GM18517 (cell line): ENCODE measurements at regions not wholly inside any gene's neighbourhood (a gene's known extent, or its start where the extent isn't known, plus 50 kb on each side); places are given as distances from the start of the nearest gene placed in this dataset.

Experiments
- ATAC-seq: cut with Tn5 transposase; IDR thresholded peaks from one replicate; pipeline ENCODE4 v1.9.1; 2021; ENCODE audit warnings: mild to moderate bottlenecking, moderate library complexity; ENCODE audit not compliant: unreplicated experiment

DNA sequence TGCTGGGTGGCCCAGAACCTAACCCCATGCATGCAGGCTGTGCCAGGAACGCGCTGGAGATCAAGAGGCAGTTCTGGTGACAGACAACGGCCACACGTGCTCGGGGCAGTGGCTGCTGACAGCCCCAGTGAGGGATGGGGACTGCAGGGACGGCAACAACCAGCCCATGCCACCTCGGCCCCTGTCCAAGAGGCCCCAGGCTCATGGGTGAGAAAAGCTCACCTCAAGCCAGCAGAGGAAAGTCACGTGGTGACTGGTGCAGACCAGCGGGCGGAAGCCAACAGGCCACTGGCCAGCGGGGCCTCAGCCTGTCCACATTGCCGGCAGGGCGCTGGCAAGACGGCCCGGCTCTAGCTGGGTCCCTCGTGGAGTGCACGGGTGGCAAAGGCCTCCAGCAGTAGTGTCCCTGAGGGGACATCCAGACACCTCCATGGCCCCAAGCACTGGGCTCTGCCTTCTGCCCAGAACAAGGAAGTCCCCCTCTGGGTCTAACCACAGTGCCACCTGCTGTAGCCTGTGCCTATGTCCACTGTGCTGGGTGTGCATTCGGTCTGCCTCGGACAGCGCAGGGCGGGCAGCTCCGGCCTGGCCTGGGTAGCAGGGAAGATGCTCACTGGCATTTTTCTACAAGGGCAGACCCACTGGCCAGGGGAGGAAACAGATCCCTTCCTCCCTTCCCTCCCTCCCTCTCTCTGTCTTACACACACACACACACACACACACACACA lies 134.1 kb downstream of the NCOR2 start:
- no peak for ATAC-seq

DNA sequence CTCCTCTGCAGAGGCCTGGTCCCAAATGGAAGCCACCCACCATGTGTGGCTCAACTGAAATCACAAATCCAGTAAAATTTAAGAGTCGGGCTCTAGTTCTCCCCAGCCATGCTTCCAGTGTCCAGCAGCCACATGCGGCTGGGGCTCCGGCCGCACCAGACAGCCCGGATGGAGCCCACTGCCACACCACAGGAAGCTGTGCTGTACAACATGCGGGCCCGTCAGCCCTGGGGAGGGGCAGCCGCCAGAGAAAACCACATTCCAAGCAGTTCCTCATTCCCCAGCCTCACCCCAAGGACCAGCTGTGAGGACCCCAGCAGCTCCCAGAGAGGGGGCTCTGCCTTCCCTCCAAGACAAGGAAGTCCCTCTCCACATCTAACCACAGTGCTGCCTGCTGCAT lies 135.0 kb downstream of the NCOR2 start:
- ATAC-seq: no peak

GRCh38 chr12:124431971-124432370 lies 135.4 kb downstream of the NCOR2 start:
- no peak for ATAC-seq

GRCh38 chr12:124430491-124430890 lies 135.6 kb downstream of the RFLNA start:
- no peak for ATAC-seq

- no peak for ATAC-seq
Measured at GRCh38 chr12:124429535-124429934, 134.6 kb downstream of the RFLNA start.

DNA sequence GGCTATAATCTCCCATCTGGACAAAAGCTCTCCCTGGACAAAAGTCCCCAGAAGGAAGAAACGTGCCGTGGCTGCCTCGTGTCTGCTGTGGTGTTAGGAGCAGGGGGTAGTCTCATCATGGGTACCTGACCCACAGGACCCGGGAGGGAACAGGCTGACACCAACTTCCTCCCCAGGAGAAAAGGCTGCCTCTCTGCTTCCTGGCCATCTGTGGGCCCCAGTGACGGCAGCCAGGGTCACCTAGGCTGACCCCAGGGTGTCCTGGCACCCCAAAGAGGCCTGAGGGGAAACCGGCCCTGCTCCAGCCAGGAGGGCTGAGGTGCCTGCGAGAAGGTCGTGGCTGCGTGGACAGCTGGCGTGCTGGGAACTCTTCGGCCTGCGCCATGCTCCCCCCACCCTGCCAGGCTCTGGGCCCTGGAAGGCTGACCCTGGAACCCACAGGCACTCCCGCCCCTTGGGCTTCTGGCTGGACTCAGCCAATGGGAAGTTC lies 133.9 kb downstream of the RFLNA start:
- ATAC-seq: no peak

- ATAC-seq: no peak
Measured at GRCh38 chr12:124428136-124428791, 133.4 kb downstream of the RFLNA start.

- ATAC-seq: no peak
Measured at GRCh38 chr12:124426594-124427555, 132.0 kb downstream of the RFLNA start.

- ATAC-seq: no peak
Measured at GRCh38 chr12:124425667-124426066, 130.8 kb downstream of the RFLNA start.

DNA sequence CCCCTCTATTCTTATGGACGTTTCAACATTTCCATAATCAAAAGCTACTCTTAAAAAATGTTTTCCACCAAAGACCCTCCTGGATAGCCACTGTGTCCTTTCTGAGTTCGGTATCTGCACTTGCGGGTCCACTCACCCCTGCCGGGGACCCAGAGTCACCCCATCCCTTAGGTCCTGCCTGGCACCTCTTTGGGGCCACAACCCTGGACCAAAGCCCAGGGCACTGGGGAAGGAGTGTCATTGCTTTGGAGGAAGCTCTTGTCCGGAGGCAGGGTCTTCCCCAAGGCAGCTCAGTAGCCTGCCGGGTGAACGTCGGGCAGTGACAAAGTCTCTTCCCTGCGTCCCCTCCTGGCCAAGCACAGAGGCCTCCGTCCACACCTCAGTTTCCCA lies 129.6 kb downstream of the RFLNA start:
- ATAC-seq: no peak

DNA sequence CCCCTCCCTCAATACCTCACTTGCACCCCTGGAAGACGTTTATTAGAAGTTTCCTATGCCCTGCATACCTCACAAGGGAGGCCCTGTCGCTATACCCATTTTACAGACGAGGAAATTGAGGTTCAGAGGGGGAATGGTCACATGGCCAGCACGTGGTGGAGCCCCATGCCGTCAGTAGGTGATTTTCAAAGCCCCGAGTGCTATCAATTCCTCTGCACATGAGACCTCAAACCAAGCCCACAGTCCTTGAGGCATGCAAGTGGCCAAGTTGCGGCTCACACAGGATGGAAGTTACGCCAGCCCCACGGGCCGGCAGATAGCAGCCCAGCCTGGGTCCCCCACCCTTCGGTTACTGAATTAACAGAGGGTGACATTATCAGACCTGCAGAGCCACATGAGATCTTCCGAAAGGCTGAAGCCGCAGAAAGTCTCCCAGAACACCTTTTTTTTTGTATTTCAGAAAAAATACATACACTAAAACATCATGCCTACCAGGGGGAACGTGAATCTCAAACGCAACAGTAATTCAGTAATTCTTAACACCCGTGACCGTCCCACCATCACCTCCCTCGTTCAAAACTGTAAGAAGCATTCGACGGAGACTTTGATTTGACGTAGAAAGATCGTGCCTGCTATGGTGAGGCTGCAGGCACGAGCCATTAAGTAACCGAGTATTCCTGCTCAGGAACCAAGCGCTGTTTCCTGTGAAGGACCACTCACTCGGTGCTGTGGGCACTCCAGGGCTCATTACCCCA lies 129.0 kb downstream of the RFLNA start:
- no peak for ATAC-seq

DNA sequence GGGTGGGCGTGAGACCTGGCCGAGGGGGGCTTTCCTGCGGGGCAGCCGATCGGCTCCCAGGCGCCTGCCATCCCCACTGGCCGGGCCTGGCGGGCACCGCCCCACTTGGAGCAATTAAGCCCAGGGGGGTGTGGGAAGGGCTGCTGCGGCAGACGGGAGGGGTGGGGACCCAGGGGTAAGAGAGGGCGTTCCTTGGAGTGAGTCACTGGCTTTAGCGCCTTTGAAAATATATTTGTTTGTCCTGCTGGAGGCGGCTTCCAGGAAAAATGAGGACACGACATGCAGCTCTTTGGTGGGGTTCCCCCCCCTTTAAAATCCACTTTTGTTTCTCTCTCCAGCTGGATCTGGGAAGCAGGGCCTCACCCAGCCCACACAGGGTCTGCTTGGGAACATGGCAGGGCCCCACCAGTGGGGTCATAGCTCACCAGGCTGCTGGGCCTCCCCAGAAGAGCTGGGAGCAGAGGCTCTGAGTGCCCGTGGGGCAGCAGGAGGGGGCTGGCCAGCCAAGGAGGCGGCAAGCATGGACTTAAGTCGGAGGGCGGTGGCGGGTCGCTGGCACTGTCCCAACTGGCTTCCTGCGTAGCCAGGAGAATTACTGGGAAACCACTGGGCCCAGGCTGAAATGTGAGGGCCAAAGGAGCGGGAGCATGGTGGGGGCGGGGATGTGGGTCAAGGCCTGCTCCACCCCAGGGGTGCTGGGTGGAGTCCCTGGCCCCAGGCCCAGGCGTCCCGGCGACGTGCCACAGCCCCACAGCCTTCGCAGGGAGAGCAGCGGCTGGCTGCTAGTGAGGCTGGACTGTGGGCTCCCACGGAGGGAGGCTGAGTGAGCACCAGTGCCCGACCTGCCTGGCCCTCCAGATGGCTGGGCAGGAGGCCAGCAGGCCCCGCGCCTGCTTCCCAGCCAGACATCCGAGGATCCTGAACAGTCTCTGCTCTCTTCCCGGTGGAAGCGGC lies 128.0 kb downstream of the RFLNA start:
- no peak for ATAC-seq

DNA sequence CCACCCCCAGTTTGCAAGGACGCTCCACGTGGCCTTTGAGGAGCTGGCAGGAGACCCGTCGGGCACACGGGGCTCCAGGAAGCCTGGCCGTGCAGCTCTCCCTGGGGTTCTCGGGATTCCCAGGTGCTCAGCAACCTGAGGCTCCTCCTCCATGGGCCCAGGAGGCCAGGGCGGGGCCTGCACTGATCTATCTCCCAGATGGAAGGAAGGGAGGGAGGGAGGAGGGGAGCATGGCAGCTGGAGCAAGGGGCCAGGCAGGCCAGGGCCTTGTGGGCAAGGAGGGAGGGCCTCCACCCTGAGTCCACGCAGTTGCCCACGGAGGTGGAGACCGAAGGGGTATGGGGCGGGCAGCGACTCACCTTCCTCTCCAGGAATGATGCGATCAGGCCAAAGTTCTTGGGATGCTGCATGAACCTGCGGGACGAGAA lies 127.3 kb downstream of the RFLNA start:
- no peak for ATAC-seq

- no peak for ATAC-seq
Measured at GRCh38 chr12:124420996-124421674, 126.2 kb downstream of the RFLNA start.

DNA sequence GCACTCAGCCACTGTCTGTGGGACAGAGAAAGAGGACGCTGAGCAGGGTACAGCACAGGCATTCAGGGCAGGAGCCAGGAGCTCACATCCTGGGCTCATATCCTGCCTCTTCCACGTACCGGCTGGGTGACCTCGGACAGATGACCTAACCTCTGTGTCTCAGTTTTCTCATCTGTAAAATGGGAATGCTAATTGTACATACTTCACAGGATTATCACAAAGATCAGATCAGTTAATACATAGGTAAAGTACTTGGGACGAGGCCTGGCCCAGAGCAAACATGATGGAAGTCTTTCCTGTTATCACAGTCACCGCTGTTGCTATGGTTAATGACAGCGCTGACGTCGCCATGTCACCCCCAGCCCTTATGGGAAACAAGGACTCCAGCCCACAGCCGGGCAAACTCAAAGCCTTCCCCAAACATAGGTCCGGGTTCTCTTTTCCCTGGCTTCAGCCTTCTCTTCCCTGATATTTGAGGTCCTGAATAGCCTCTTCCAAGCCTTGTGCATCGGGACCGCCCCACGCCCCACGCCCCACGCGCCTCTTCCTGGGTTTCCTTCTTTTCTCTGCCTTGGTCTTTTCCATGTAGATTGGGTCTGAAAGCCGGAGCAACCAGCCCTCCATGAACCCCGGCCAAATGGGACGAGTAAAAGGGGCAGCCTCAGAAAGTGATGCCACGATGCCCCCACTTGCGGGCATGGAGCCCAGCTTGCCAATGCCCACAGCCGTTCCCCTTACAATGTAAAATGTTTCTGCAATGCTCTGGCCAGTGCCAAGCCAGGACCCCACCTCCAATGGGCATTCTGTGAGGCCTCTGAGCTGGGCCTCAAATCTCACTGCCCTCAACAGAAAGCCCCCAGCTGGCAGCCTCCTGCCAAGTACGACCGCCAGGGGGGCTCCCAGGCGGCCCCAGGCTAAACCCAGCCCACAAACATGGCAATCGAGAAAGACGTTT lies 125.4 kb downstream of the RFLNA start:
- no peak for ATAC-seq

DNA sequence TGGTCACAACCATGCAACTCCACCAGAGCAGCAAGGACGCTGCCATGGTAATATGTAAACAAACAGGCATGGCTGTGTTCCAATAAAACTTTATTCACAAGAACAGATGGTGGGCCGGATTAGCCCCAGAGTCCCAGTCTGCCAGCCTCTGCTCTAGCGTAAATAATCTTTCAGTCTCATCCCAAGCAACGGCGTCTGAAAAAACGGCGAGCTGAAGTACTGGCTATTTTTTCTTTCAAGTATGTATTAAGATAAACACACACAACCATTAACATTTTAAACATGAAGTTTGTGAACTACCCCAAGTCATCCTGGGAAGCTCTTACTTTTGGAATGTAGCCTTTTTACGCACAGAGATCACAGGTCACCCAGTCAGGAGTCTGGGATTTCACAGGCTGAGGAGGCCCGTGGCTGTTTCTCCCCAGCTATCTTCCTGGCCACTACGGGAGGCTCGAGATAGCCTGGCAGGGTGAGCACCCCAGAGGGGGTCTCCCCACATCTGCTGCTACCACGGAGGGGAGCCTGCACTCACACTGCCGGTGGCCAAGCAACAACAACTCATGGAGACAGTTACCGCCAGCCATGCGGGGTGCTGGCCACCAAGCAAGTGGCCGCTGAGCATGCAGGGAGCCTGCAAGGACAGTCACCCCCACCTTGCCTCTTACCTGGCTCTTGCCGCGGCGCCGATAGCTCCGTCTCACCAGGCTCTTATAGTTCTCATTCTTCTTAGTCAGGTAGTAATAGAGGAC lies 124.6 kb downstream of the RFLNA start:
- ATAC-seq: no peak

- ATAC-seq: no peak
Measured at GRCh38 chr12:124418791-124419190, 123.9 kb downstream of the RFLNA start.
